Heart right ventricle (tissue), 16 donors: ENCODE measurements at regions not wholly inside any gene's neighbourhood (a gene's known extent, or its start where the extent isn't known, plus 50 kb on each side); places are given as distances from the start of the nearest gene placed in this dataset.

ENCODE experiments used
- ATAC-seq, 8 donors: fragments of 200-7000 bp; cut with Tn5 transposase; one replicate each; pipeline ENCODE4 v1.9.1; 2020; ENCODE audit warnings: mild to moderate bottlenecking in 8 of 8, moderate library complexity in 8 of 8, moderate number of reproducible peaks in 1 of 8
- DNase-seq, 2 donors: peaks; one replicate each; pipeline ENCODE4 v3.0.0-alpha.2; 2020
- H3K27ac ChIP-seq, 10 donors: fragments of 200-600 bp; sonication (generic) in 2 of 10; one replicate each; pipeline versions ENCODE4 v1.5.0 to v1.8.0; 2020 to 2022; ENCODE audit warnings: mild to moderate bottlenecking in 3 of 10
- H3K27me3 ChIP-seq, 7 donors: fragments of 200-600 bp; one replicate each; pipeline ENCODE4 v1.8.0; 2021 to 2022; ENCODE audit warnings: mild to moderate bottlenecking in 2 of 7
- H3K36me3 ChIP-seq, 9 donors: fragments of 200-600 bp; sonication (generic) in 1 of 9; one replicate each; pipeline versions ENCODE4 v1.5.0 to v1.8.0; 2020 to 2022; ENCODE audit warnings: mild to moderate bottlenecking in 2 of 9
- H3K4me1 ChIP-seq, 9 donors: fragments of 200-600 bp; sonication (generic) in 1 of 9; one replicate each; pipeline versions ENCODE4 v1.5.0 to v1.8.0; 2020 to 2022; ENCODE audit warnings: mild to moderate bottlenecking in 4 of 9
- H3K4me3 ChIP-seq, 10 donors: fragments of 200-600 bp; sonication (generic) in 2 of 10; one replicate each; pipeline versions ENCODE4 v1.5.0 to v1.8.0; 2020 to 2022; ENCODE audit warnings: mild to moderate bottlenecking in 7 of 10, moderate library complexity in 2 of 10
- H3K9me3 ChIP-seq, 11 donors: fragments of 200-600 bp in 10 of 11; sonication (generic) in 2 of 11; one replicate each; pipeline versions ENCODE4 v1.5.0 to v1.8.0; 2013 to 2022; ENCODE audit warnings: mild to moderate bottlenecking in 2 of 11, control low read depth in 1 of 11, moderate library complexity in 1 of 11
- CTCF ChIP-seq, 9 donors: fragments of 200-600 bp; sonication (generic) in 2 of 9; IDR thresholded peaks; one replicate each; pipeline versions ENCODE4 v1.5.0 to v1.8.0; 2021 to 2022; ENCODE audit warnings: antibody characterized with exemption in 9 of 9, mild to moderate bottlenecking in 5 of 9, moderate library complexity in 1 of 9
- WGBS, 2 donors: extraction: QIAGEN DNeasy Blood & Tissue Kit; methylation state at CpG; one replicate each; pipeline ENCODE4 v1.1.7; 2013; ENCODE audit warnings: inconsistent platforms in 1 of 2; 5-methylcytosine and 5-hydroxymethylcytosine counted together
- intact Hi-C, 10 donors: fragments of 100-400 bp; cut with DNase I; formaldehyde crosslinking; loops; one replicate each; pipeline versions ENCODE4 v1.11.1 to v1.14.2; 2022
- donor health status: Arrhythmogenic right ventricular cardiomyopathy.
- donor health status: ischemic (EF 13 %, LVEDD 7.1; RV severe dilation, severe dysfunction).
- donor health status: healthy with polysubstance abuse.
- donor health status: DM: no; HTN: yes; CAD: no.
- donor health status: DM: no; HTN: no; CAD: no.
- donor health status: ischemic (EF 25% LVEDD 6.9; RV normal size, moderate dysfunction).
- donor health status: ischemic (EF 25% LVEDD 5.7; RV mildly dilated, moderate dysfunction).
- donor health status: healthy.
- donor health status: DM: yes; HTN: yes; CAD: no.
- donor health status: Ischemic cardiomyopathy.
- donor health status: ischemic (EF 35%, LVEDD 5.7; RV mildly dilated, moderate dysfunction).
- donor health status: nonischemic (EF 11% LVEDD 7.7; RV severe dilation, severe dysfunction).
- donor health status: DM: yes; HTN: yes; CAD: no.
- donor health status: PGD.
- donor health status: ischemic (EF 29% LVEDD 5.4; RV normal size, mild dysfunction).
- donor health status: nonischemic (EF 23%, LVEDD 6.1; RV moderate dilation, normal function).

GRCh38 chr7:122217125-122217524, 73.1 kb upstream of the AASS start:
- Histone ChIP-seq H3K36me3 (no peaks in the 10 kb centered on the region), H3K27me3 (no peaks in the 10 kb centered on the region), H3K4me1 (no peaks in the 10 kb centered on the region), H3K27ac (no peak overlapping the region), H3K9me3 (no peaks in the 10 kb centered on the region), H3K4me3 (no peak overlapping the region)
- TF ChIP-seq CTCF (IDR thresholded peaks at IDR 0.05), result no peak
- DNase-seq (no peak), ATAC-seq (no peak)
- whole genome bisulfite sequencing, 2 donors, result 59 to 62% methylated on average over 3 of the region's 3 CpGs
- intact Hi-C loops, result loop anchor here in 5 of 10 donors (5.0 to 10.0 kb wide), 3 partner anchors 310 to 938 kb away; no protein-coding TSS in a partner anchor

GRCh38 chr7:122212754-122213153, 68.7 kb upstream of the AASS start:
- Histone ChIP-seq H3K36me3 (no peaks in the 10 kb centered on the region), H3K4me1 (no peaks in the 10 kb centered on the region), H3K9me3 (peaks cover 0 to 4% (median 0%) of the 10 kb centered on the region in 11 donors), H3K27ac (no peak overlapping the region), H3K4me3 (no peak overlapping the region), H3K27me3 (no peaks in the 10 kb centered on the region)
- no peak for ATAC-seq
- no peak for DNase-seq
- intact Hi-C loops, result loop anchor here in 2 of 10 donors (10.0 kb wide), 1 partner anchor 942 kb away; no protein-coding TSS in a partner anchor
- no peak for TF ChIP-seq CTCF (IDR thresholded peaks at IDR 0.05)
- WGBS, 2 donors, result 74 to 94% methylated on average over 1 of the region's 1 CpG

- TF ChIP-seq CTCF (IDR thresholded peaks at IDR 0.05), result no peak
- no peak for ATAC-seq
- Histone ChIP-seq H3K27me3 (no peaks in the 10 kb centered on the region), H3K4me3 (no peak overlapping the region), H3K27ac (no peak overlapping the region), H3K36me3 (peaks cover 0 to 4% (median 0%) of the 10 kb centered on the region in 9 donors), H3K9me3 (peaks cover 0 to 16% (median 3%) of the 10 kb centered on the region in 11 donors), H3K4me1 (no peaks in the 10 kb centered on the region)
- intact Hi-C loops, result loop anchor here in 2 of 10 donors (10.0 kb wide), 1 partner anchor 943 kb away; no protein-coding TSS in a partner anchor
- 87 to 90% methylated on average over 2 of the region's 2 CpGs for WGBS, 2 donors
- DNase-seq, result no peak
Observed at GRCh38 chr7:122211362-122211761, 67.3 kb upstream of the AASS start.

GRCh38 chr7:122206985-122207384, 62.9 kb upstream of the AASS start:
- ATAC-seq (no peak), DNase-seq (no peak)
- TF ChIP-seq CTCF (IDR thresholded peaks at IDR 0.05), result no peak
- H3K27me3 ChIP-seq, result no peaks in the 10 kb centered on the region
- peaks cover 0 to 23% (median 3%) of the 10 kb centered on the region in 11 donors for H3K9me3 ChIP-seq
- H3K36me3 ChIP-seq, result peaks cover 0 to 11% (median 0%) of the 10 kb centered on the region in 9 donors
- H3K4me3 ChIP-seq, result no peak overlapping the region
- WGBS, 2 donors, result 88 to 97% methylated on average over 1 of the region's 1 CpG
- intact Hi-C loops, result no loop called here
- H3K27ac ChIP-seq, result no peak overlapping the region
- H3K4me1 ChIP-seq, result no peaks in the 10 kb centered on the region
